ENCODE measurements at regions not wholly inside any gene's neighbourhood (a gene's known extent, or its start where the extent isn't known, plus 50 kb on each side); places are given as distances from the start of the nearest gene placed in this dataset.

GRCh38 chr6:155591741-155592140, 136.1 kb upstream of the NOX3 start:
- H3F3A ChIP-seq (ENCODE audit: low read depth) = no peaks in the 10 kb centered on the region

DNA sequence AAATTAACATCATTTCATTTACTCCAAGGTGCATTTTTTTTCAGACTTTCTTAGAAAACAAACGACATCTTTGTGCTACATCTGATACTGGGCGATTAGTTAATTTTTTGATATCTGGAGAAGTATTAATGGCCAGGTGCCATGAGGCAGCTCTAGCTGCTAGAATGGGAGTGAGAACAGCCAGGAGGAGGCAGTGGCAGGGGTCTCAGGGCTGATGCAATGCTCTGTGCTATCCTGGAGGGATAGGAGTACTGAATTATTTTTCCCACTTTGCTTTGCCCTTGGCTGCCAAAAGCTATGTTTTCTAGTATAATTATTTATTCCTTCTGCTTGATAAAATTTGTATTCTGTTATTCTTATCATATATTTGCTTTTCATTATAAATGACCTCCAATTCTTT, 133.6 kb upstream of the NOX3 start:
- Histone ChIP-seq H3K9ac (no peak overlapping the region), H3K79me2 (ENCODE audit: low read depth) (no peaks in the 10 kb centered on the region), H4K20me1 (ENCODE audit: low read depth) (no peaks in the 10 kb centered on the region), H3K4me3 (no peak overlapping the region), H3K4me2 (no peak overlapping the region), H2AFZ (replicated peaks) (no peak overlapping the region), H3F3A (ENCODE audit: low read depth) (no peaks in the 10 kb centered on the region), H3K36me3 (no peaks in the 10 kb centered on the region), H3K9me3 (ENCODE audit: low read depth) (no peaks in the 10 kb centered on the region), H3K27ac (no peak overlapping the region), H3K27me3 (no peaks in the 10 kb centered on the region), H3K4me1 (no peaks in the 10 kb centered on the region)
- Mint-ChIP-seq H3K36me3 (no peaks in the 10 kb centered on the region), H3K27ac (no peak overlapping the region), H3K4me1 (peaks cover 13% of the 10 kb centered on the region), H3K9me3 (no peaks in the 10 kb centered on the region), H3K4me3 (no peak overlapping the region), H3K27me3 (ENCODE audit: insufficient read depth, low read depth) (peaks cover 7% of the 10 kb centered on the region)
- TF ChIP-seq, protein P1, sequence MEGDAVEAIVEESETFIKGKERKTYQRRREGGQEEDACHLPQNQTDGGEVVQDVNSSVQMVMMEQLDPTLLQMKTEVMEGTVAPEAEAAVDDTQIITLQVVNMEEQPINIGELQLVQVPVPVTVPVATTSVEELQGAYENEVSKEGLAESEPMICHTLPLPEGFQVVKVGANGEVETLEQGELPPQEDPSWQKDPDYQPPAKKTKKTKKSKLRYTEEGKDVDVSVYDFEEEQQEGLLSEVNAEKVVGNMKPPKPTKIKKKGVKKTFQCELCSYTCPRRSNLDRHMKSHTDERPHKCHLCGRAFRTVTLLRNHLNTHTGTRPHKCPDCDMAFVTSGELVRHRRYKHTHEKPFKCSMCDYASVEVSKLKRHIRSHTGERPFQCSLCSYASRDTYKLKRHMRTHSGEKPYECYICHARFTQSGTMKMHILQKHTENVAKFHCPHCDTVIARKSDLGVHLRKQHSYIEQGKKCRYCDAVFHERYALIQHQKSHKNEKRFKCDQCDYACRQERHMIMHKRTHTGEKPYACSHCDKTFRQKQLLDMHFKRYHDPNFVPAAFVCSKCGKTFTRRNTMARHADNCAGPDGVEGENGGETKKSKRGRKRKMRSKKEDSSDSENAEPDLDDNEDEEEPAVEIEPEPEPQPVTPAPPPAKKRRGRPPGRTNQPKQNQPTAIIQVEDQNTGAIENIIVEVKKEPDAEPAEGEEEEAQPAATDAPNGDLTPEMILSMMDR (IDR thresholded peaks at IDR 0.05) = no peak
- TF ChIP-seq EZH2phosphoT487 (IDR thresholded peaks at IDR 0.05) = no peak
- TF ChIP-seq EZH2 (IDR thresholded peaks at IDR 0.05) = no peak
- DNase-seq (ENCODE audit: low spot score) = no peak

More at GRCh38 chr6:155591741-155592140, 136.1 kb upstream of the NOX3 start:
- Mint-ChIP-seq H3K36me3 (no peaks in the 10 kb centered on the region), H3K4me1 (peaks cover 3% of the 10 kb centered on the region), H3K27ac (no peak overlapping the region), H3K4me3 (no peak overlapping the region), H3K27me3 (ENCODE audit: insufficient read depth, low read depth) (peaks cover 7% of the 10 kb centered on the region), H3K9me3 (no peaks in the 10 kb centered on the region)
- H2AFZ ChIP-seq (replicated peaks) = no peak overlapping the region
- no peak overlapping the region for H3K27ac ChIP-seq
- H3K4me1 ChIP-seq = no peaks in the 10 kb centered on the region
- no peak for DNase-seq (ENCODE audit: low spot score)
- no peak overlapping the region for H3K4me2 ChIP-seq
- H3K4me3 ChIP-seq = no peak overlapping the region
- TF ChIP-seq, protein P1 (IDR thresholded peaks at IDR 0.05) = no peak
- no peak for TF ChIP-seq EZH2phosphoT487 (IDR thresholded peaks at IDR 0.05)
- TF ChIP-seq EZH2 (IDR thresholded peaks at IDR 0.05) = no peak
- no peaks in the 10 kb centered on the region for H3K79me2 ChIP-seq (ENCODE audit: low read depth)
- no peaks in the 10 kb centered on the region for H3K9me3 ChIP-seq (ENCODE audit: low read depth)
- H3K36me3 ChIP-seq = no peaks in the 10 kb centered on the region
- no peaks in the 10 kb centered on the region for H3K27me3 ChIP-seq
- no peaks in the 10 kb centered on the region for H4K20me1 ChIP-seq (ENCODE audit: low read depth)
- no peak overlapping the region for H3K9ac ChIP-seq

DNA sequence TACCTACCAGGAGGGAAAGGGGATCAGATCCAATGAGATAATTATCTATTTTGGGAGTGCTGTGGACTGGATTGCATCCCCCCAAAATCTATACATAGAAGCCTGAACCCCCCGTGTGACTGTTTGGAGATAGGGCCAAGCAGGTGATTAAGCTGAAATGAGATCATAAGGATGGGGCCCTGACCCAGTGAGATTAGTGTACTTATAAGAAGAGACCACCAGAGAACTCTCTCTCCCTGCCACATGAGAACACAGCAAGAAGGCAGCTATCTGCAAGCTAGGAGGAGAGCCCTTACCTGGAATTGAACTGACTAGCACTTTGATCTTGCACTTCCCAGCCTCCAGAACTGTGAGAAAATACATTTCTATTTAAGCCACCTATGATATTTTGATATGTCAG, 132.2 kb upstream of the NOX3 start:
- Mint-ChIP-seq H3K27ac (no peak overlapping the region), H3K27me3 (ENCODE audit: insufficient read depth, low read depth) (peaks cover under 1% of the 10 kb centered on the region), H3K4me1 (peaks cover 13% of the 10 kb centered on the region), H3K4me3 (no peak overlapping the region), H3K36me3 (no peaks in the 10 kb centered on the region), H3K9me3 (peaks cover 2% of the 10 kb centered on the region)
- Histone ChIP-seq H3K4me1 (no peaks in the 10 kb centered on the region), H3K9me3 (ENCODE audit: low read depth) (no peaks in the 10 kb centered on the region), H3K27me3 (no peaks in the 10 kb centered on the region), H3K4me3 (no peak overlapping the region), H2AFZ (replicated peaks) (no peak overlapping the region), H4K20me1 (ENCODE audit: low read depth) (no peaks in the 10 kb centered on the region), H3K36me3 (no peaks in the 10 kb centered on the region), H3K4me2 (no peak overlapping the region), H3K27ac (no peak overlapping the region), H3K9ac (no peak overlapping the region), H3K79me2 (ENCODE audit: low read depth) (no peaks in the 10 kb centered on the region), H3F3A (ENCODE audit: low read depth) (no peaks in the 10 kb centered on the region)
- no peak for DNase-seq (ENCODE audit: low spot score)
- TF ChIP-seq, protein P1 (IDR thresholded peaks at IDR 0.05) = no peak
- TF ChIP-seq EZH2 (IDR thresholded peaks at IDR 0.05) (no peak), EZH2phosphoT487 (IDR thresholded peaks at IDR 0.05) (no peak)

Measured in neural progenitor cell (in vitro differentiated cells).